A549 (cell line): ENCODE measurements at regions not wholly inside any gene's neighbourhood (a gene's known extent, or its start where the extent isn't known, plus 50 kb on each side); places are given as distances from the start of the nearest gene placed in this dataset.
"Not testable (repeated sequence)": the region's sequence is repeated elsewhere in the genome, so short reads cannot be mapped to it uniquely, and the experiment has no call there.

Experiments used
- ATAC-seq, 2 experiments: fragments of 200-7000 bp in 1 of 2; fragments of >200 bp in 1 of 2; cut with Nextera tagmentation in 1 of 2; cut with Tn5 transposase in 1 of 2; 3 replicates each; pipeline versions ENCODE4 v1.8.0 to v1.9.1; 2018 to 2020; ENCODE audit warnings: mild to moderate bottlenecking in 1 of 2, moderate library complexity in 1 of 2
- CTCF ChIA-PET: fragments of 300-600 bp; sonication (Branson Sonifier 250); formaldehyde crosslinking; extraction: SDS; loops from one replicate; lab custom pipeline; 2021; ENCODE audit warnings: antibody characterized with exemption, inconsistent platforms; lab: Yijun Ruan, JAX
- POLR2A ChIA-PET: fragments of 350-600 bp; formaldehyde crosslinking; extraction: SDS; loops from one replicate; lab custom pipeline; 2021; ENCODE audit warnings: antibody characterized with exemption, inconsistent platforms; lab: Yijun Ruan, JAX
- DNase-seq, 2 experiments: peaks; one replicate each; pipeline versions ENCODE4 v3.0.0 to v3.0.0-alpha.2; 2011 to 2016; ENCODE audit warnings: low read depth in 1 of 2, low spot score in 1 of 2
- FAIRE-seq: peaks from 2 replicates; lab custom pipeline; 2011; peaks lifted over from hg19 to GRCh38; lab: Jason Lieb, UNC
- H3K27ac ChIP-seq, 2 experiments: fragments of >200 bp; sonication (Bioruptor Twin); formaldehyde crosslinking; 3 replicates each; pipeline ENCODE4 v1.5.1; 2016 to 2017
- H3K4me1 ChIP-seq: fragments of >200 bp; sonication (Bioruptor Twin); formaldehyde crosslinking; 3 replicates; pipeline ENCODE4 v1.6.1; 2016
- H3K4me2 ChIP-seq: fragments of >200 bp; sonication (Bioruptor Twin); formaldehyde crosslinking; 3 replicates; pipeline ENCODE4 v1.6.1; 2016
- H3K4me3 ChIP-seq: fragments of >200 bp; sonication (Bioruptor Twin); formaldehyde crosslinking; 3 replicates; pipeline ENCODE4 v1.5.1; 2016
- H3K9me3 ChIP-seq: fragments of >200 bp; sonication (Bioruptor Twin); formaldehyde crosslinking; 3 replicates; pipeline ENCODE4 v1.6.1; 2016
- BCL3 ChIP-seq: fragments of >200 bp; sonication (Bioruptor Twin); formaldehyde crosslinking; IDR thresholded peaks from 3 replicates; pipeline ENCODE4 v1.6.1; 2016
- CBX8 ChIP-seq: fragments of 200-600 bp; sonication (generic); IDR thresholded peaks from 2 replicates; pipeline ENCODE4 v1.6.1; 2016
- CEBPB ChIP-seq, 2 experiments: fragments of >200 bp in 1 of 2; sonication (Bioruptor Twin) in 1 of 2; formaldehyde crosslinking in 1 of 2; IDR thresholded peaks; 2 replicates each; pipeline ENCODE4 v1.6.1; 2012 to 2016
- CHD4 ChIP-seq: fragments of 200-600 bp; sonication (generic); IDR thresholded peaks from 2 replicates; pipeline ENCODE4 v1.6.1; 2016; ENCODE audit warnings: antibody characterized with exemption, mild to moderate bottlenecking, borderline replicate concordance
- E2F6 ChIP-seq: IDR thresholded peaks from 2 replicates; pipeline ENCODE4 v1.6.1; 2012; ENCODE audit warnings: low read depth, borderline replicate concordance
- FOSL2 ChIP-seq, 2 experiments: fragments of 450-650 bp in 1 of 2; fragments of >200 bp in 1 of 2; sonication (Bioruptor Twin) in 1 of 2; formaldehyde crosslinking; IDR thresholded peaks; 2 replicates each; pipeline versions ENCODE4 v1.5.0 to v1.6.1; 2016 to 2020; ENCODE audit warnings: mild to moderate bottlenecking in 1 of 2, moderate library complexity in 1 of 2
- HDAC2 ChIP-seq: fragments of 200-600 bp; sonication (generic); IDR thresholded peaks from 2 replicates; pipeline ENCODE4 v1.6.1; 2016
- HEYL ChIP-seq: fragments of 250-450 bp; sonication (Bioruptor Pico); IDR thresholded peaks from 2 replicates; pipeline ENCODE4 v1.8.0; 2021; ENCODE audit warnings: mild to moderate bottlenecking, moderate library complexity
- HOXB13 ChIP-seq: fragments of 250-450 bp; sonication (Bioruptor Pico); IDR thresholded peaks from 2 replicates; pipeline ENCODE4 v1.5.0; 2020; ENCODE audit warnings: low read depth, mild to moderate bottlenecking, moderate library complexity
- HOXB5 ChIP-seq: fragments of 250-450 bp; sonication (Bioruptor Pico); IDR thresholded peaks from 2 replicates; pipeline ENCODE4 v1.5.0; 2020; ENCODE audit warnings: mild to moderate bottlenecking, moderate library complexity
- KDM1A ChIP-seq: fragments of 200-600 bp; sonication (generic); IDR thresholded peaks from 2 replicates; pipeline ENCODE4 v1.6.1; 2016; ENCODE audit warnings: low read depth, mild to moderate bottlenecking
- KDM5A ChIP-seq: fragments of 200-600 bp; sonication (generic); IDR thresholded peaks from 2 replicates; pipeline ENCODE4 v1.6.1; 2016; ENCODE audit warnings: antibody characterized with exemption, mild to moderate bottlenecking
- MAFK ChIP-seq: fragments of 450-650 bp; IDR thresholded peaks from 2 replicates; pipeline ENCODE4 v1.6.1; 2014; ENCODE audit not compliant: partially characterized antibody
- MAX ChIP-seq: IDR thresholded peaks from 2 replicates; pipeline ENCODE4 v1.6.1; 2012
- MYC ChIP-seq: IDR thresholded peaks from 2 replicates; pipeline ENCODE4 v1.6.1; 2012; ENCODE audit warnings: mild to moderate bottlenecking, inconsistent platforms, low read length, improper control_type of control experiment, borderline replicate concordance
- NR3C1 ChIP-seq: fragments of >200 bp; sonication (Bioruptor Twin); formaldehyde crosslinking; IDR thresholded peaks from 3 replicates; pipeline ENCODE4 v1.6.1; 2017
- PHF8 ChIP-seq: fragments of 200-600 bp; sonication (generic); IDR thresholded peaks from 2 replicates; pipeline ENCODE4 v1.6.1; 2016; ENCODE audit warnings: low read depth, mild to moderate bottlenecking, antibody characterized with exemption, moderate library complexity, borderline replicate concordance
- RARB ChIP-seq: fragments of 250-450 bp; sonication (Bioruptor Pico); IDR thresholded peaks from 2 replicates; pipeline ENCODE4 v1.8.0; 2021; ENCODE audit warnings: mild to moderate bottlenecking, moderate library complexity
- RFX5 ChIP-seq: fragments of 450-650 bp; IDR thresholded peaks from 2 replicates; pipeline ENCODE4 v1.7.1; 2014; ENCODE audit warnings: antibody characterized with exemption, mild to moderate bottlenecking, moderate library complexity
- RNF2 ChIP-seq: fragments of 200-600 bp; sonication (generic); IDR thresholded peaks from 2 replicates; pipeline ENCODE4 v1.6.1; 2016; ENCODE audit warnings: low read depth, mild to moderate bottlenecking, antibody characterized with exemption, moderate library complexity, borderline replicate concordance
- SMC3 ChIP-seq: fragments of >200 bp; sonication (Bioruptor Twin); formaldehyde crosslinking; IDR thresholded peaks from 3 replicates; pipeline ENCODE4 v1.6.1; 2018; ENCODE audit warnings: inconsistent platforms
- SREBF2 ChIP-seq: fragments of 450-650 bp; IDR thresholded peaks from 2 replicates; pipeline ENCODE4 v1.6.1; 2014; ENCODE audit warnings: mild to moderate bottlenecking, moderate library complexity
- TFCP2L1 ChIP-seq: fragments of 250-450 bp; sonication (Bioruptor Pico); IDR thresholded peaks from 2 replicates; pipeline ENCODE4 v1.5.0; 2021; ENCODE audit warnings: mild to moderate bottlenecking
- TP53 ChIP-seq: fragments of 250-450 bp; sonication (Bioruptor Pico); IDR thresholded peaks from 2 replicates; pipeline ENCODE4 v1.5.0; 2021; ENCODE audit warnings: mild to moderate bottlenecking, moderate library complexity
- WGBS: methylation state at CpG from one replicate; pipeline ENCODE4 v1.1.6; 2017; ENCODE audit errors: missing lambda C conversion rate; 5-methylcytosine and 5-hydroxymethylcytosine counted together

- no peak for TF ChIP-seq PHF8
- Histone ChIP-seq H3K9me3 (no peaks in the 10 kb centered on the region), H3K4me2 (no peak overlapping the region), H3K27ac (no peak overlapping the region), H3K4me1 (no peaks in the 10 kb centered on the region), H3K4me3 (no peak overlapping the region)
- DNase-seq (no peak), ATAC-seq (no peak), FAIRE-seq (no peak)
- CTCF ChIA-PET = interaction anchor here (0.6 kb wide), 1 partner anchor 141 kb away, joined by 3 read pairs; no protein-coding TSS in a partner anchor
- POLR2A ChIA-PET = no interaction called here
- WGBS = 0% methylated on average over 3 of the region's 3 CpGs
Measured at GRCh38 chr16:5296176-5296575, 198.6 kb upstream of the EEF2KMT start.

- H3K27ac ChIP-seq, FAIRE-seq, POLR2A ChIA-PET, ATAC-seq, H3K9me3 ChIP-seq, H3K4me2 ChIP-seq, H3K4me3 ChIP-seq, H3K4me1 ChIP-seq, DNase-seq, CTCF ChIA-PET: not testable (repeated sequence)
- WGBS = 12% methylated on average over 8 of the region's 8 CpGs
Measured at GRCh38 chr16:5295304-5295703, 197.7 kb upstream of the EEF2KMT start.

- FAIRE-seq, POLR2A ChIA-PET, DNase-seq, H3K4me1 ChIP-seq, CTCF ChIA-PET, H3K4me2 ChIP-seq, ATAC-seq, H3K9me3 ChIP-seq, H3K4me3 ChIP-seq, H3K27ac ChIP-seq: not testable (repeated sequence)
- 52% methylated on average over 2 of the region's 2 CpGs for WGBS
Measured at GRCh38 chr16:5282152-5282551, 184.6 kb upstream of the EEF2KMT start.

- Histone ChIP-seq H3K4me3 (no peak overlapping the region), H3K4me1 (no peaks in the 10 kb centered on the region), H3K27ac (no peak overlapping the region), H3K9me3 (no peaks in the 10 kb centered on the region), H3K4me2 (no peak overlapping the region)
- CTCF ChIA-PET = no interaction called here
- FAIRE-seq = no peak
- DNase-seq = no peak
- ATAC-seq = no peak
- 6% methylated on average over 11 of the region's 11 CpGs for WGBS
- no peak for TF ChIP-seq MAFK
- no peak for TF ChIP-seq HOXB13 (CRISPR knock-in tag)
- no peak for TF ChIP-seq CBX8
- TF ChIP-seq RNF2 = no peak
- TF ChIP-seq MYC = no peak
- no peak for TF ChIP-seq HOXB5 (CRISPR knock-in tag)
- no peak for TF ChIP-seq FOSL2 (IDR thresholded peaks at IDR 0.05)
- TF ChIP-seq FOSL2 (CRISPR knock-in tag; IDR thresholded peaks at IDR 0.05) = no peak
- TF ChIP-seq KDM5A = no peak
- TF ChIP-seq PHF8 = no peak
- TF ChIP-seq KDM1A = no peak
- TF ChIP-seq TP53 (CRISPR knock-in tag) = no peak
- POLR2A ChIA-PET = no interaction called here
Measured at GRCh38 chr16:5257462-5257861, 159.9 kb upstream of the EEF2KMT start.

- H3K9me3 ChIP-seq = no peaks in the 10 kb centered on the region
- no peak overlapping the region for H3K27ac ChIP-seq
- ChIA-PET CTCF (interaction anchor here (0.9 kb wide), 1 partner anchor 49 kb away, joined by 3 read pairs; no protein-coding TSS in a partner anchor), POLR2A (no interaction called here)
- ATAC-seq = no peak
- FAIRE-seq = no peak
- no peak overlapping the region for H3K4me2 ChIP-seq
- TF ChIP-seq RNF2 = no peak
- no peak for TF ChIP-seq KDM1A
- TF ChIP-seq SMC3 = no peak
- TF ChIP-seq BCL3 = no peak
- TF ChIP-seq RFX5 = no peak
- TF ChIP-seq MYC = no peak
- no peak for TF ChIP-seq SREBF2
- no peak for TF ChIP-seq E2F6
- TF ChIP-seq TP53 (CRISPR knock-in tag) = no peak
- TF ChIP-seq NR3C1 = no peak
- TF ChIP-seq MAFK = no peak
- TF ChIP-seq CEBPB (IDR thresholded peaks at IDR 0.05) = no peak
- TF ChIP-seq HOXB5 (CRISPR knock-in tag) = no peak
- no peak for TF ChIP-seq FOSL2 (IDR thresholded peaks at IDR 0.05)
- TF ChIP-seq FOSL2 (CRISPR knock-in tag; IDR thresholded peaks at IDR 0.05) = no peak
- no peak for TF ChIP-seq HDAC2
- TF ChIP-seq RARB (CRISPR knock-in tag) = no peak
- no peak for TF ChIP-seq TFCP2L1 (CRISPR knock-in tag)
- TF ChIP-seq MAX = no peak
- TF ChIP-seq HEYL (CRISPR knock-in tag) = no peak
- no peak for TF ChIP-seq CHD4
- H3K4me1 ChIP-seq = no peaks in the 10 kb centered on the region
- H3K4me3 ChIP-seq = no peak overlapping the region
- DNase-seq = no peak
- 30% methylated on average over 6 of the region's 7 CpGs for WGBS
Measured at GRCh38 chr16:5252791-5253190, 155.2 kb upstream of the EEF2KMT start.

GRCh38 chr16:5247403-5247802 is 149.8 kb upstream of the EEF2KMT start:
- ATAC-seq, POLR2A ChIA-PET, DNase-seq, H3K27ac ChIP-seq, FAIRE-seq, H3K4me3 ChIP-seq, H3K4me2 ChIP-seq, H3K9me3 ChIP-seq, H3K4me1 ChIP-seq: not testable (repeated sequence)
- CTCF ChIA-PET = interaction anchor here (1.4 kb wide), 1 partner anchor 369 kb away, joined by 3 read pairs; no protein-coding TSS in a partner anchor
- WGBS = 4% methylated on average over 4 of the region's 4 CpGs
